Fibroblast of upper back skin (primary cell): ENCODE measurements at regions not wholly inside any gene's neighbourhood (a gene's known extent, or its start where the extent isn't known, plus 50 kb on each side); places are given as distances from the start of the nearest gene placed in this dataset.
A peak's percentile ranks its signal among the peaks of the same experiment; 100 is the strongest.

Source experiments
- DNase-seq: peaks from one replicate; pipeline ENCODE4 v3.0.0-alpha.2; 2013

DNA sequence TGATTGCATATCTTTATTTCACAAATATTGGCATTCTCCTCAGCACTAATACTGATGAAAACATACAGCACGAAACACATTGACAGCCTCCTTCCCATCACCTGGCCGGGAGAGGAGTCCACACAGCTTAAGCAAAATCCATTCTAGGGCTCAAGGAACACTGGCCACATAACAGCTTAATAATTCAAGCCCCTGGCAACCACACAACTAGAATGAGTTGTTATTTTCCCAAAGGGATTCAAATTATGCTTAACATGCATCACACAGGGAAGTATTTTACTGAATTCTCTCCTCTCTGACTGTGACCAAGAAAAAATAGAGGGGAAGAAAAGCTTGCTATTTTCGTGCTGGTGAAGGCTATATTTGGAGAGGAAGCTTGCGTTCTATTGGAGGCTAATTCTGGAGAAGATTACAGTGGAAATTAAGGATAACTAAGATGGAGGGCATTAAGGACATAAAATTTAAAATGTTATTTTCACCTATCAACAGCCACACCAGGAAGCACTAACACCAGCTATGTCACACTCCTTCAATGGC lies 198.5 kb downstream of the ADGRG6 start:
- DNase-seq: peak; percentile 81

DNA sequence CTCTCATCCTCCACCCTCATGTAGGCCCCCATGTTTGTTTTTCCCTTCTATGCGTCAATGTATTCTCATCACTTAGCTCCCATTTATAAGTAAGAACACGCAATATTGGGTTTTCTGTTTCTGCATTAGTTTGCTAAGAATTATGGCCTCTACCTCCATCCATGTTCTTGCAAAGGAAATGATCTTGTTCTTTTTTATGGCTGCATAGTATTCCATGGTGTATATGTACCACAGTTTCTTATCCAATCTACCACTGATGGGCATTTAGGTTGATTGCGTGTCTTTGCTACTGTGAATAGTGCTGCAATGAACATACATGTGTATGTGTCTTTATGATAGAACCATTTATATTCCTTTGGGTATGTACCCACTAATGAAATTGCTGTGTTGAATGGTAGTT lies 200.0 kb downstream of the ADGRG6 start:
- DNase-seq: no peak

DNA sequence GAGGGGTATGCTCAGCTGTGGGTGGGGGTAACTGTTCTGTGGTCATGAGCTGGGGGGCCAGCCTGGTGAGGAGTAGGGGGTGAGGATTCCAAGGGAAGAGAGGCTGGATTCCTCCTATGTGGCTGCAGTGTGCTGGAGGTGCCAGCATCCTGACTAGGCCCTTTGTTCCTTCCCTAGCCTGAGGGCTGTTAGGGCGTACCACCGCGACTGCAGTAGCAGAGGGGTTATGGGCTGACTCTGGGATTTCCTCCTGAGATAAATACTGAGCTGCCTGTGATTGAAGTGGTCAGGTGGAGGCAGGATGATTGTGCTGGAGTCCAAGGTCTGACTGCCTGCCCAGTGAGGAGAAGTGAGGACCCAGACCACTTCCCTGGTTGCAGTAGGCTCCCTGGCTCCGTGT lies 205.3 kb downstream of the ADGRG6 start:
- DNase-seq: no peak

DNA sequence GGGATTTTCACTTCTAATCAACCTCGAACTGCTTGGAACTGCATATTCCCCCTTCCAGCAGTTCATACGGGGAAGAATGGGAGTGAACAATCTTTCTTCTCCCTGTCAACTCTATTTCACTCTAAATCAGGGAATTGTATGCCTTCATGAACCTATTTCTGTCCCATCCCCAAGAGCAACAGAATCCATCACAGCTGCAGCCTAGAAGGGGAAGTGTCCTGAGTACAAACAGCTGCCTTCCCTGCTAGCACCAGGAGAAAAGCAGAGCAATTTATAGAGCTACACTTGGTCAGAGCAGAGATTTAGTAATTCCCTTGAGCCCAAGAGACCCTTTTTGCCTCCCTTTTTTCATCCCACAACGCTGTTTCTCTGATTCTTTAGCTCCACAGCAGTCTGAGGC lies 208.4 kb downstream of the ADGRG6 start:
- no peak for DNase-seq

DNA sequence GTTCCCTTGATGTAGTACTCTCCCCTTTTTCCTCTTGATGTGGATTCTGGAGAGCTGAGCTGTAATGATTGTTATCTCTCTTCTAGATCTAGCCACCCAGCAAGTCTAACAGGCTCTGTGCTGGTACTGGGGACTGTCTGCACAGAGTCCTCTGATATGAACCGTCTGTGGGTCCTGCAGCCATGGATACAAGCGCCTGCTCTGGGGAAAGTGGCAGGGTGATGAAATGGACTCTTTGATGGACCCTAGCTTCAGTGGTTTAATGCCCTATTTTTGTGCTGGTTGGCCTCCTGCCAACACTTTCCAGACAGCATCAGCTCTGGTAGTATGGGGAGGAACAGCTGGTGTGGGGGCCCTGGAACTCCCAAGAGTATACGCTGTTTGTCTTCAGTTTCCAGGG lies 216.3 kb downstream of the ADGRG6 start:
- DNase-seq: peak; percentile 10

DNA sequence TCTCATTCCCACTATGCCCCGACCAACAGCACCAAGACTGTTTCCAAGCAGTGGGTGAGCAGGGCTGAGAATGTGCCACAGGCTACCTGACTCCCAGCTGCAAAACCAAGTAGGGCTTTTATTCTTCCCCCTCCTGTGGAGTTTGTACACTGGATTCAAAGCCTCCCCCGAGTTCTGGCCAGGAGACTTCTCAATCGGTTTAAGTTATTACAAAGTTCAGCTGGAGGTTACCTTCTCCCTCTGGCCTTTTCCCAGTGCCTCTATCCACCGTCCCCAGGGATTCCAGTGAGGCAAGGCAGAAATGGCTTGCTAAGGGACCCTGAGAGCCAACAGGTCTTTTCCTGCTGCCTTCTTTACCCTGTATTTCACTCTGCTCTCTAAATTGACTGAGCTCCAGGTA lies 217.0 kb downstream of the ADGRG6 start:
- no peak for DNase-seq

DNA sequence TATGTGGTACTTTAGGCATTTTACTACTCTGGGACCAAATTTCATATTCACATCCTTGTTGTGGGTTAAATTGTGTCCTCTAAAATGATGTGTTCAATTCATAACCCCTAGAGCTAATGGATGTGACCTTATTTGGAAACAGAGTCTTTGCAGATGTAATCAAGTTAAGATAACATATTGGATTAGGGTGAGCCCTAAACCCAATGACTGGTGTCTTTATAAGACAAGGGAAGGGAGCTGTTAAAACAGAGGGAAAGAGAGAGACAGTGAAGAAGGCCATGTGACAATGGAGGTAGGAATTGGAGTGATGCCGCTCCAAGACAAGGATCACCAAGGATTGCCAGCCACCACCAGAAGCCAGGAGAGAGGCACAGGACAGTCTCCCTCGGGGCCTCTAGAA lies 220.0 kb downstream of the ADGRG6 start:
- DNase-seq: no peak

DNA sequence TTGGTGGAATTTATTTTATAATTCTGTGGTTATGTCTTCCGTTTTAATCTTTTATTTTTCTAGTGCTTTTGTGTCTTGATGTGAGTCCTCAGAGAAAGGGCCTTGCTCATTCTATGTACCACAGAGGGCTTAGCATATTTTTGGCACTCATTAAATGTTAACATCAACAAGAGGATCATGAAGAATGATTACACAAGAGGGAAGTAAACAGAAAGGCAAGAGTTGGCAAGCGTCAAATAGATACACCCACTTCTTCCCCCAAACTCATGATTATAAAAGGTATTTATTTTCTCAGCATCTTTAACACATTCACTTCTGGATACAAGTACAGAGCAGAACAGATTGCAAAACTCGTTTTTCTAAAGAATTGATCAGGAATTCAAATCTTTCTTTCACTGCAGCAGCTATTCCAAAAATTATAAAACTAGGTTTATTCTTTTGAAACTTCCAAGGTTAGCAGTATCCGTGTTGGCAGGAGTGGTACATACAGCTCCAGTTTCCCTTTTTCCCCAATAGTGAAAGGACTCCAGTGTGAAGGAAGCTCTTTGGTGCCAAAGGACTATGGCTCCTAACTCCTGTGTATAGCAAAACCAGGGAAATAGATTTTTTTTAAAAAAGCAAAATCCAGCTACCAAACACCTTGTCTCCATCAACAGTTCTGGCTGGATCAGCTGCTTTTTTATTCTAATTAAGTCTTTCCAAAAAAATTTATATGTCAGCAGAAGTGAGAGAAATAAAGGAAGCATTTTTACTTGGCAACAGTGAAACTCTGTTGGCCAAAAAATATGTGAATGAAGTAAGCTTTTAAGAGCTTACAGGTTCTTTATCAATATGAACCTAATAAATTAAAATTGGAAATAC lies 221.9 kb downstream of the ADGRG6 start:
- DNase-seq: no peak

DNA sequence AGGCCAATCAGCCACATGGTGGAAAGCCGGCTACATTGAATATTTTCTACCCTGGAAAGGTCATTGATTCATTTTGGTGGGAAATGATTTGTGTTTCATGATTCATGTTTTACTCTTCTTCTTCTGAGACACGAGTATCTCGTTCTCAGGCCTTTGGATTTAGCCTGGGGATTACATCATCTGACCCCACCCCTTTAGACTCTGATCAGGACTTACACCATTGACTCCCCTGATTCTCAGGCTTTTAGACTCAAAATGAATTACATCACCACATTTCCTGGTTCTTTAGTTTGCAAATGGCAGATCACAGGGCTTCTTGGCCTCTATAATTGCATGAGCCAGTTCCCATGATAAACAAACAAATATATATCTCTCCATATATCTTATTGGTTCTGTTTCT lies 228.8 kb downstream of the ADGRG6 start:
- DNase-seq: no peak

DNA sequence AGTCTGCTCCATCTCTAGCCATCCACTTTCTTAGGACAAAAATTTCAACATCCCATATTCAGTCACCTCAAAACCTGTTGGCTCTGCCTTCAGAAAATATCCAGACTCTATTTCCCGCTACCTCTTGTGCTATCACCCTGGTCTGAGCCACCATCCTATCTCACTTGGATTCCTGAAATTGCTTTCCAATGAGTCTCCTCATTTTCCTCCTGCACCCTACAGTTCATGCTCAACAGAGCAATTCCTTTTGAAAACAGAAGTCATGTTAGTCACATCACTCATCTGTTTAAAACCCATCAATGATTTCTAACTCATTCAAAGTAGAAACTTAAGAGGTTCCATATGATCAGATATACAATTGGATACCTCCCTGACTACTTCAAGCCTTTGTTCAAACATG lies 229.9 kb downstream of the ADGRG6 start:
- DNase-seq: peak; percentile 39

DNA sequence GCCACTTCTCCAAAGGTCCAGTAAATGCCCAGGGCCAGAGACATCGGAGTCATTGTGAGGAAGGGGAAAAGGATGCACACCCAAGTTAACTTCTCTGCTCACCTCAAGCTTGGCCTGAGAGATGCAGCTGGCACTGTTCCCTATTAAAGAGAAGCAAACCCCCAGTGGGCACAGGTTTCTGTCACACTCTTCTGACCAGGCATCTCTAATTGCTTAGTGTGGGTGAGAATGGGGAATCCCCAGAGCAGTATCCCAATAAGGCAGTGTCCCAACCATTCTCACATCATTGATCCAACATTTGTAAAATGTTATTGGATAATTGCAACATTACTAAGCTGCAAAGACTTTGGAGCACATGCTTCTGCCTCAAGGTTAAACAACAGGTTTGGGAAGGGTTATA lies 232.3 kb downstream of the ADGRG6 start:
- DNase-seq: no peak

DNA sequence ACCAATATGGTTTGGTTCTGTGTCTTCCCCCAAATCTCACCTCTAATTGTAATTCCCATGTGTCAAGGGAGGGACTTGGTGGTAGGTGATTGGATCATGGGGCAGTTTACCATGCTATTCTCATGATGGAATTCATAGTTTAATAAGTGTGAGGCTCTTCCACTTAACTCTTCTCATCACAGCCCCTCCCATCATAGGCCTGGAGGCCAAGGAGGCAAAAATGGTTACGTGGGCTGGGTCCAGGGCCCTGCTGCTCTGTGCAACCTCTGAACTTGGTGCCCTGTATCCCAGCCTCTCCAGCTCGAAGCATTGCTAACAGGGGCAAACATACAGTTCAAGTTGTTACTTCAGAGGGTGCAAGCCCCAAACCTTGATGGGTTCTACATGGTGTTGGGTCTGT lies 232.7 kb downstream of the ADGRG6 start:
- no peak for DNase-seq

DNA sequence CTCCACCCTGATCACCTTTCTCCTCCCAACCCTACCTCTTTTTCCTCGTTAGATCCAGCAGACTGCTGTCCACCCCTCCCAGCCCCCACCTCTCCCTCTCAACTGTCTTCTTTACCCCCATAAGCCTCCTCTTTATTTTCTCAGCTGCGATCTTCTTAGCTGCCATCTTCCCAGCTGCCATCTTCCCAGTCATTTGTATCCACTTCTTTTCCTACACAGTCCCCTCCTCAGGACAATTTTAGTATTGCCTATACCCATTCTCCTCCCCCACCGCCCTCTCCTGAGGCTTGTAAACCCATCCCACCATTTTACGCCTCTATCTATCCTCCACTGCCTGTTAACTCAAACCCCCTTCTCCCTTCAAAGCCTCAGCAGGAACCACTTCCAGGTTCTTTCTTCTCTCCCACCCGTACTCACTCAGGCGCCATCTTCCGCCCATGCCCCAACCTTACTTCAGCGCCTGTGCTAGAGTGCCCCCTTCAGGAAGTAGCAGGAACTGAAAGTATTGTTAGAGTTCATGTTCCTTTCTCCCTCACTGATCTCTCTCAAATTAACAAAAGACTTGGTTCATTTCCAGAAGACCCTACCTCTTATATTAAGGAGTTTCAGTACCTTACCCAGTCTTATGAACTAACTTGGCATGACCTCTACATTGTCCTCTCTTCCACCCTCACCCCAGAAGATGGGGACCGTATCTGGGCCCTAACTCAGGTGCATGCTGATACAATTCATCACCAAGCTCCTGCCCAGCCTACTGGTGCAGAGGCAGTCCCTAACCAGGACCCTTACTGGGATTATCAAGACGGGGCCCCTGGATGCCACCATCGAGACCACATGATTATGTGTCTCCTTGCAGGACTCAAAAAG lies 236.0 kb downstream of the ADGRG6 start:
- DNase-seq: peak; percentile 23

DNA sequence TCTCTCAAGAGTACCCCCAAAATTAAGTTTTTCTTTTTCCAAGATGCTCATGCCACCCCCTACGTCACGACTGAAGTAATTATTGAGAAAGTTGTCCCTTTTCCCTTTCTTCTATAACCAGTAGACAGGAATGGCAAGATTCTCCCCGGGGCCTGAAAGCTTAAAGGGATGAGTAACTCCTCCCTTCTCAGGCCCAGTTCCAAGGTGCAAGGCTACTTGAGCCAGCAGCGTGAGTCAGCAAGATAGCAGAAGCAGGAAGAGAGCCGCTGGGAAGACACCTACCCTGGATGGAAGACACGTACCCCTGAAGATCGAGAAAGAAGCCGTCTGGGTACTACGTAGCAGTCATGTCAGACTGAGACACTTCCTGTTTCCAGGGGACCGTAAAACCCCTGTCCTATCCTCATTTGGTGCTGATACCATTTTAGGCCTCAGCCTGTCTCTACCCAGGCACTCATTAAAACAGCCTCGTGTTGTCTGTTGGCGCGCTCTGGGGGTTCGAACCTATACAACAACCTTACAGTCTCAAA lies 241.0 kb downstream of the ADGRG6 start:
- peak; percentile 80 for DNase-seq

DNA sequence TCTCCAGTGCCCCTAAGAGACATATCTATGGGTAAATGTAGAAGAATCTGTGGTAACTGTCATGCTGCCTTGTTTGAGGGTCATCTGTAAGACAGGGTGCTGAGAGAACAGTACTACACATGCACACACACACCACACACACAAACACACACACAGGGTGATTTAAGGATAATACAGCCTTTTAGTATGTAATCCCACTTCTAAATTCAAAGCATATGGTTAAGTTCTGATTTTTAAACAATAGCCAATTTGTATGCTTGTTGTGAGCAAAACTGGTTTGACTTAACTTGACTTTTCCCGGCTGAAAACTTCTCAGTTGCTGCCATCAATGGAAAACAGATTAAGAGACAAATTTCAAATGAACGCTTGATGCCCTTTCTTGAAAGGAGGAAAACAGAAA lies 241.8 kb downstream of the ADGRG6 start:
- DNase-seq: no peak

DNA sequence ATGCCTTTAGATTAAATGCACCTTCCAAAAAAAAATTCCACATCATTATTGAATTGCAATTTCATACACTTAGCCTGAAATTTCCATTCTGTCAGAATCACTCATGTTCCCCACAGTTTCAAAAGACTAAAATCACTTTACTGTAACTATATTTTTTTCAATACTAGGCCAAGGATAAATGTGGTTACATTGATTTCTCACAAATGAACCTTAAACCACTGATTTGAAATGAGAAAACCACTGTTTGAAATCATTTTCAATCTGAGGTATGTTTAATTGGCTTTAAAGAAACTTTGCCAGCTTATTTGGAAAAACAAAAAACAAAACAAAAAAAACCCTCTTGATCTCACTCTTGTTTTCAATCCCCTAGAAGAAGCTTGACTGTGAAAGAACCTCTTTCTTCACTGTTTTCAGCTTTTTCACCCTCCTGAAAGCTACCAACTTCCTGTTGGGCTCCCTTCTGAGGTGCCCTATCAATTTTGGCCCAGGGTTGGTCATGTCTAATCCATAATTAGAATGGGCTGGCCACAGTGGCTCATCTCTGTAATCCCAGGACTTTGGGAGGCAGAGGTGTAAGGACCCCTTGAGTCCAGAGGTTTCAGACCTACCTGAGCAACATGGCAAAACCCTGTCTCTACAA lies 242.5 kb downstream of the ADGRG6 start:
- no peak for DNase-seq

DNA sequence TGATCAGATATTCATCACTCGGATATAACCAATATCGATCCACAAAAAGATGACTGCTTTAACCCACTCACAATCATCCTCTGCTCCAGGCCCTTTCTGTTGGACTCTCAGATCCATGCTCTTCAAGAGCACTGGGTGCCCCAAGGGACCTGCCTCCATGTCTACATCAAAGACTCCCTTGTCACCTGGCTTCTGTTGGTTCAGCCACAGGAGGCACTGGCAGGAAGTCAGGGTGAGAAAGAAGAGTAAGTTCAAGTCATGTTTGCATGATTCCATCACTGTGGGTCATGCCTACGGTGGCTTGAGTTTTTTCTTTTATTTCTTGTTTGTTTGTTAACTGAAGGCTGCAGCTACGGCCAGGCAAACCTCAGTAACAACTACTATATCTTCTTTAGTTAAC lies 243.3 kb downstream of the ADGRG6 start:
- no peak for DNase-seq

DNA sequence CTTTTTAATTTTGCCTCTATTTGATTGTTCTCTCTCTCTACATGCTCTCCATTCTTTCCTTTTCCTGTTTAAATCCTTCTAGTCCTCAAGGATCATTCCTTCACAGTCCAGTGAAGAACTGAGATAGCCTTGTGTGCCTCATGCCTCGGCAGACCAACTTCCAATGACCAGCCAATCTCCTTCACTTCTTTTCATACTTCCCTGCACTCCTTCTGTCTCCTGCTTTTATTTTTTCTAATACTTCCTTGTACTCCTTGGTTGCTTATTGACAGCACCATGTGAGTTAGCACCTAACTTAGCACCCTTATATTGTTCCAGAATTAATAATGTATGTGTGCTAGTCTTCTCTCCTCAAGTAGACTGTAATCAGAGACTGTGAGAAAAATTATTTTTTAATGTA lies 246.8 kb downstream of the ADGRG6 start:
- DNase-seq: no peak

DNA sequence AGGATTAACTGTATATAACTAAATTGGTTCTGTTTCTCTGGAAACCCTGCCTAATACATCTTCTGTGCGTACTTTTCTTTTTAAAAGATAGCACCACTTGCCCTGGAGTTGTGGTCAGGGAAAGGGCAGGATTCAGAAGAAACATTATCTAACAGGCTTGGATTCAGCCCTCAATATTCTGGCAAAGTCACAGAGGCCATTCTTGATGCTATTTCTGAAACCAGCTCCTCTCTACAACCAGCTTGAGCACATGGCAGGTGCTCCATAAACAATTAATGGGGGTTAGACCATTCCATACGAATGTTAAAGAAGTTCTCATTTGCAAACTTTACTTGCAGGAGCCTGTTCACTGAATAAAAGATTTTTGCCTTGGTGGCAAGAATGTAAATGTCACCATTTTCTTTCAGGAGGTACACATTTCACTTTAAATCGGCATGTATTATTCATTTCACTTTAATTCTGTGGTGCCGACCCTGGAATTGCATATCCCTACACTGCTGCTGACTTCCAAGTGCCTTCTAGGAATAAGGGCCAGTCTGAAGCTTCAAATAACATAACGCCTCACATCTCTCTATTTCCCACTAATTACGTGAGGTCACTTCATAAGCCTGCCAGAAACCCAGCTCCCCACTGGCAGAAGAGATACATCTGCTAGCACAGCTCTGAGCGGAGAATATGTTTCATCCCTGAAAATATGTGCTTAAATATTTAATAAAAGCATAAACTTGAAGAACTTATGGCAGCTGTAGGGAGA lies 248.7 kb downstream of the ADGRG6 start:
- DNase-seq: no peak

DNA sequence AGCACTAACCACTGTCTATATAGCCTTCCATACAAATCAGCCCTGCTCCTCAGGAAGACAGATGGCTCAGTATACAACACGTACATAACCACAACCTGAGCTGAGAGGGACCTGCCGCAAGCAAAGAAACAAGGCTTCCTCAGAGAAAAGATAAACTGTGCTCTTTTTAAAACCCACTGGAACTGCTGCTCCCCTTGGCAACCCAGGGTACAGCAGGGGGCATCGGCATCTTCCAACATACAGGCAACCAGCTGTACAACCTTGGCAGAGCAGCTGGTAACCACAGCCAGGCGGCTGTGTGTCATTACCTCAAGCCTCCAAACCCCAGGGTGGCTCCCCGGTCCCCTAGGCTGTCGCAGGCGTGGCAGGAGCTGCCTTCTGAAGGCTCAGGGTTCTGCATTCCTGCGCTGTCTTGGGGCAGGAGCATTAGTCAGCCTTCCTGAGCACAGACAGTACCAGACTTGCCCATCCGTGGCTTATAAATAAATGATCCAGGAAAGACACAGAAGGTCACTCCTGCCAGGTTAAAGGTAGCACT lies 249.5 kb downstream of the ADGRG6 start:
- DNase-seq: no peak

DNA sequence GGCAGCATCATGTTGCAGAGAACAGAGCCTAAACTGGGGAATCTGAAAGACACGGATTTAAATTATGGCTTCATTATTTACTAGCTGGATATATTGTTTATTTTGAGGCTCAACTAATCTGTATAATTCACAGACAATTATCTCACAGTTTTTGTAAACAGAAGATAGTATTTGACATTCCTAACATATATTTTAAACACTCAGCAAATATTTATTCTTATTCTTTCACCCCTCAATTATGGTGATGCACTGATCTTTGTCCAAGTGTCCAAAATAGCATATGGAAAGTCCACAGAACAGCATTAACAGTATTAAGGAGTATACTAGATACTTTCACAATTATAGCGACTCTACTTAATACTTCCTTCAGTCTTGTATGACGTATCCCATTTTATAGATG lies 257.0 kb downstream of the ADGRG6 start:
- DNase-seq: no peak
